ENCODE measurements at regions not wholly inside any gene's neighbourhood (a gene's known extent, or its start where the extent isn't known, plus 50 kb on each side); places are given as distances from the start of the nearest gene placed in this dataset.

GRCh38 chr20:16863303-16863702, 115.1 kb downstream of the OTOR start:
- TF ChIP-seq POLR2AphosphoS5 (IDR thresholded peaks at IDR 0.05) (no peak), CTCF (IDR thresholded peaks at IDR 0.05) (no peak)

All from stomach (tissue), 4 donors.